AG09309 (cell line): ENCODE measurements at regions not wholly inside any gene's neighbourhood (a gene's known extent, or its start where the extent isn't known, plus 50 kb on each side); places are given as distances from the start of the nearest gene placed in this dataset.

Experiments used
- DNase-seq: peaks from one replicate; pipeline ENCODE4 v3.0.0-alpha.2; 2010; ENCODE audit warnings: low read depth
- H3K4me3 ChIP-seq: 2 replicates; pipeline ENCODE4 v1.5.1; 2011; ENCODE audit warnings: mild to moderate bottlenecking, low read depth, low read length, moderate library complexity; ENCODE audit not compliant: control insufficient read depth
- CTCF ChIP-seq: IDR thresholded peaks from 2 replicates; pipeline ENCODE4 v1.5.1; 2011; ENCODE audit warnings: mild to moderate bottlenecking, low read depth, low read length, inconsistent platforms; ENCODE audit not compliant: insufficient read depth, control insufficient read depth; ENCODE audit errors: missing control alignments

GRCh38 chr5:93868851-93869250, 127.5 kb upstream of the POU5F2 start:
- no peak for DNase-seq
- TF ChIP-seq CTCF, result no peak
- H3K4me3 ChIP-seq, result no peak overlapping the region

GRCh38 chr5:93850311-93850710, 108.9 kb upstream of the POU5F2 start:
- TF ChIP-seq CTCF, result no peak
- DNase-seq, result no peak
- H3K4me3 ChIP-seq, result no peak overlapping the region

- H3K4me3 ChIP-seq, result no peak overlapping the region
- no peak for DNase-seq
- no peak for TF ChIP-seq CTCF
Observed at GRCh38 chr5:93845376-93845775, 104.0 kb upstream of the POU5F2 start.

GRCh38 chr5:93831449-93831848, 90.0 kb upstream of the POU5F2 start:
- no peak for TF ChIP-seq CTCF
- peak; percentile 75 for DNase-seq
- no peak overlapping the region for H3K4me3 ChIP-seq

- no peak for DNase-seq
- H3K4me3 ChIP-seq, result no peak overlapping the region
- no peak for TF ChIP-seq CTCF
Observed at GRCh38 chr5:93830893-93831292, 89.5 kb upstream of the POU5F2 start.

GRCh38 chr5:93829346-93829745, 87.9 kb upstream of the POU5F2 start:
- DNase-seq, result no peak
- no peak overlapping the region for H3K4me3 ChIP-seq
- TF ChIP-seq CTCF, result no peak

- DNase-seq, result no peak
- no peak for TF ChIP-seq CTCF
- H3K4me3 ChIP-seq, result no peak overlapping the region
Observed at GRCh38 chr5:93821891-93822415, 80.6 kb upstream of the POU5F2 start.
